AG04449 (cell line): ENCODE measurements at regions not wholly inside any gene's neighbourhood (a gene's known extent, or its start where the extent isn't known, plus 50 kb on each side); places are given as distances from the start of the nearest gene placed in this dataset.

Source experiments
- CTCF ChIA-PET: fragments of 350-600 bp; formaldehyde crosslinking; extraction: SDS; loops from one replicate; lab custom pipeline; 2021; ENCODE audit warnings: antibody characterized with exemption; lab: Yijun Ruan, JAX
- POLR2A ChIA-PET: fragments of 400-600, 350-600 bp; formaldehyde crosslinking; extraction: SDS; loops from one replicate; lab custom pipeline; 2020; ENCODE audit warnings: antibody characterized with exemption, inconsistent platforms; lab: Yijun Ruan, JAX
- DNase-seq: peaks from one replicate; pipeline ENCODE4 v3.0.0-alpha.2; 2010; ENCODE audit warnings: low read depth, low spot score
- H3K4me3 ChIP-seq: 2 replicates; pipeline ENCODE4 v1.5.1; 2011; ENCODE audit warnings: low read depth, mild to moderate bottlenecking, control low read depth, low read length
- CTCF ChIP-seq: IDR thresholded peaks from one replicate; pipeline ENCODE4 v1.5.1; 2011; ENCODE audit warnings: mild to moderate bottlenecking, moderate library complexity, low read length, control low read depth, inconsistent platforms; ENCODE audit not compliant: insufficient read depth; ENCODE audit errors: missing control alignments

DNA sequence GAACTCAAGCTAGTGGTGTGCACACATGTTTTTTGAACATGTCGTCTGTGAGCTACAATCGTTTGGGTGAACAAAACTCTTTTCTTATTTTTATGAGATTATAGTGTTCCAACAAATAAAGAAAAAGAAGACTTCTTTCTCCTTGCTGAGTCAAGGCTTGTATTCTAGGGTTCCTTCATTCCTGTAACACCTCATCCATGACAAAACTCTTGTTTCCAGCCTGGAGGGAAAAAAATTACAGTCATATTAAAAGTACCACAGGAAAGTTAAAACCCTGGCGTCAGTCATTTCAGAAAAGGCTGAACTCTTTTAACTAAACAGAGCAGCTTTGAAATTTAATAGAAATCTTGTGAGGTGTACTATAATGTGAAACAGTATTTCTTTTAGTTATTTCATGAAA lies 79.2 kb upstream of the BOD1L1 start:
- ChIA-PET CTCF (interaction anchor here (2.1 to 2.4 kb wide), 2 partner anchors 50 to 53 kb away, joined by 5 to 8 read pairs; no protein-coding TSS in a partner anchor), POLR2A (no interaction called here)
- no peak for DNase-seq
- H3K4me3 ChIP-seq: no peak overlapping the region
- no peak for TF ChIP-seq CTCF

DNA sequence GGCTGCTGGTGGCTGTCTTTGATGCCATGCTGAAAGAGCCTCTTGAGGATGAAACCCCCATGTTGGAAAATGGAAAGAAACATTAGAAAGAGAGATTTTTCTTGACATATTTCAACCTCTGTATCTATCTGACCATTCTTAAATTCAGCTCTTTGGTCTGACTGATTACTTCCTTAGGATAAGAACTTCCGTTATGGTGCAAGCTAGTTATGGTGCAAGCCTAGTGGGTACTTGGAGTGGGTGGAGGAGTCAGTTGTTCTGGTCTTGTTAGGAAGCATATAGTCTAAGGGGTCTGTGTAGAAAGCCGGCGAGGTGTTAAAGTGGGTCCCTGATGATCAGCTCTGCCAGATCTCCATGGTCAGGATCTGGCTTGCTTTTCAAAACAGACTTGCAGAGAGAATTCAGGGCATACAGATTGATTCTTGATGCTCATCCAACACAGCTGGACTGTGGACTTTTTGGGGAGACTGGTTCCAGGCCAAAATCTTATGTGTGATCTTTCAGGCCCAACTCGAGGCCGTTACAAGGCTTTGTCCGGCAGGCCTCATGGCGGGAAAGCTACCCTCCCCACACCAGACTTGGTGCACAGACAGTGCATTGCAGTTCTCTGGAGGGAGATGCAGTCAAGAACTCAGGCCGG lies 82.8 kb upstream of the BOD1L1 start:
- DNase-seq: no peak
- TF ChIP-seq CTCF: no peak
- no peak overlapping the region for H3K4me3 ChIP-seq
- POLR2A ChIA-PET: no interaction called here
- CTCF ChIA-PET: no interaction called here

DNA sequence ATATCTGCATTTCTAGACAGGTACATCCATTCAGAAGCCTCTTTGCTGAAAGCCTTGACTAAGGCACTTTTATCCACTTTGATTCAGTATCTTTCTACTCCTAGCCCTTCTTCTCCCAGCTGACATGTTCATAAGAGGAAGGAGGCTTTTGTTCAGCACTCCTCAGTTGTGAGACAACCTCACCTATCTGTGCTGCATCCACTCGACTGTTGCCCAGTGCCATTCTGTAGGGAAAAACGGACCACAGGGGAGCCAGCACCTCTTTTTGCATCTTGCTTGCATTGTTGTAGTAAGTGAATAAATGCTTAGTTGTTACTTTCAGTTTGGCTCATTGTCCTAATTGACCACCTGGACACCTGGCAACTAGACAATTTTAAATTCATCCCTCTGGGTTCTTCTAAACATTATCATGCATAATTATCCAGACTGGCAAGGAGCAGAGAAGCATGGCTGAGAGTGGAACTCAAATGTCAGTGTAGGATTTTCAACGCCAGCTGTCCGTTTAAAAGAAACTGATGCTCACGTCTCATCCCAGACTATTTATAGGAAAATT lies 83.8 kb upstream of the BOD1L1 start:
- H3K4me3 ChIP-seq: no peak overlapping the region
- CTCF ChIA-PET: no interaction called here
- no peak for TF ChIP-seq CTCF
- POLR2A ChIA-PET: no interaction called here
- no peak for DNase-seq

DNA sequence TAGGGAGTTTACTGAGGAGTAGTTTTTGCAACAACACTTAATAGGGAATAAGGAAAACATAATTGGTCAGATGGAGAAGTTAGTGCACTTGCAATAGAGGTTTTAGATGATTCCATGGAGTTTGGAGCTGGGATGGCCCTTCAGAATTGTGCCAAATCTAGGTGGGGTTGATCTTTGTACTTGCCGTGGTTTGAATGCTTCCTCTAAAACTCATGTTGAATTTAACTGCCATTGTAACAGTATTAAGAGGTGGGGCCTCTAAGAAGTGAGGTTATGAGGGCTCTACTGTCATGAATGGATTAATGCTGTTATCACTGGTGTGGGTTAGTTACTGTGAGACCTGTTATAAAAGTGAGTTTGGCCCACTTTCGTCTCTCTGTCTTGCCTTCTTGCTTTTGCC lies 94.4 kb upstream of the BOD1L1 start:
- CTCF ChIA-PET: no interaction called here
- DNase-seq: no peak
- no peak for TF ChIP-seq CTCF
- POLR2A ChIA-PET: no interaction called here
- H3K4me3 ChIP-seq: no peak overlapping the region

DNA sequence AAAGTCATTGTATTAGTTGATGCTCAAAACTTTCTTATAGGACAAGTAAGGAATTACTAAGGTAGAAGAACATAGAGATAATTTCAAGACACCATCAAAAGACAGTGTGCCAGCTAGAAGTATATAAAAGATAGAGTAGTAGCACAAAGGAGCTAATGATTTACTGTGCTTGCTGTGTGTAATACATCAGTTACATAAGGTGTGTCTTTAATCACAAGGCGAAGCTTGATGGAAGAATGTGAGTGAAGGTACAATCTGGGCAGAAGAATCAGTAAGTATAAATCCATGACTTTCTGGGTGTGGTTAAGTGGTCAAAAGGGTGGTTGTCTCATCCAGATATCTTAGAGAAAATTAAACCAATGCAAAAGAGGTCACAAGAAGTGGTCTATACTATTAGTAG lies 95.1 kb upstream of the BOD1L1 start:
- ChIA-PET CTCF (no interaction called here), POLR2A (no interaction called here)
- H3K4me3 ChIP-seq: no peak overlapping the region
- no peak for TF ChIP-seq CTCF
- DNase-seq: no peak

DNA sequence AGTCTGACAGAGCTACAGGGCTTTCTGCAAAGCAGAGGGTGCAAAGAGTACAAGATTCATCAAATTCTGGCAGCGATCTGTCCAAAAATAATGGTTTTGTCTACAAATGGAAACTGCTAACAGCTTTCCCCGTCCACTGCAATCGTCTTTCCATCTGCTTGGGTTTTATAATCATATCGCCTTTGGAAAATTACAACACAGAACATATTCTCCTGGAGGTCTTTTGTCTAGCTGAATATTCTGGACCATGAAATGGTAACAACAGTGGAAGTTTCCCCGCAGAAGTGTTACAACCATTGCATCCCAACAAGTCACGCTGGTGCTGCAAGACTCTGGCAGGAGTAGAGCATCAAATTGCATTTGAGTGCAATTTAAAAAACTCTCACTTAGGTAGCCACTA lies 101.2 kb upstream of the BOD1L1 start:
- no peak for DNase-seq
- TF ChIP-seq CTCF: no peak
- POLR2A ChIA-PET: no interaction called here
- no peak overlapping the region for H3K4me3 ChIP-seq
- CTCF ChIA-PET: no interaction called here
